Inflammatory macrophage (primary cell): ENCODE measurements at regions not wholly inside any gene's neighbourhood (a gene's known extent, or its start where the extent isn't known, plus 50 kb on each side); places are given as distances from the start of the nearest gene placed in this dataset.

Experiments used
- DNase-seq, 2 donors: peaks; one replicate each; pipeline ENCODE4 v3.0.0-alpha.2; 2020 to 2022

- no peak for DNase-seq
Observed at GRCh38 chr2:85939131-85939530, 50.3 kb upstream of the ST3GAL5 start.
